ENCODE measurements at regions not wholly inside any gene's neighbourhood (a gene's known extent, or its start where the extent isn't known, plus 50 kb on each side); places are given as distances from the start of the nearest gene placed in this dataset.
"Not testable (repeated sequence)": the region's sequence is repeated elsewhere in the genome, so short reads cannot be mapped to it uniquely, and the experiment has no call there.

DNA sequence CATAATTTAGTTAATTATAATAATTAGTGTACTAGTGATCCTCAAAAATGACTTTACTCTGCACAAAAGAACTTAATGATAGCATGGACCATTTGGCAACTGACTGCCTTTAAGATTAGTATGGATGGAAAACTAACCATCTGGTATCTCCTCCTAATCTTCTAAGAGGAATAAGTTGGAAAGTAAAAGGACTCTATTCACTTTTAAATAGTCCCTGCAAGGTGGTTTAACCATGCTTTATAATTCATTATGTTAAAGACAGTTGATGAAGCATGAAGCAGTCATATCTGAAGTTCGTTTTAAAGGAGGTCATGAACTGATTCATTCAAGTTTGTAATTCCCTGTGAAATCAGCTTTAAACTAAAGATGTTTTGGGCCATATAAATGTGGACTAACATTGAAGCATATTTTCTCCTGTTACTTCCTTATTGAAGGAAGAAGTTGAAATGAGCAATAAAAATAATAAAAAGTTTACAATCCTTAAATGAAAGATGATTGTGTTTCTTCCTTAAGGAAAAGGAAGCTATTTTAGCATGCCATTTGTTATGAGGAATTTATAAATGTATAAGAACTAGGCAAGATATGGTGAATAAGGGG, 446.0 kb downstream of the XIRP2 start:
- DNase-seq: no peak

DNA sequence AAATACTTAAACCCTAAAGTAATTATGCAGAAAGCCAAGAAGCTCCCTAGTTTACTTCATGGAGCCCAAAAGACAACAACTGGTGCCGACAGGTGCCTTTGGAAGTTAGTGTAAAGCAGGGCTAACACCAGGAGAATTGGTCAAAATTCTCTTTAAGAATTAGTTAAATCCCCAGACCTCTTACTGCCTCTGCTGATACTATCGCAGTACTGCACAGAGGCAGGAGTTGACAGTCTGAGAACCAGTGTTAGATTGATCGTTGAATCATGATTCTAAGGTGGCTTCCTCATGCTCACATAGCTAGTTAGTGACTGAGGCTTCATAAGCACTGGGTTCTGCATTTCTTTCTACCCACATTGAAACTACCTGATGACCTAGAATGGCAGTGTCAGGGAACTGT, 445.0 kb downstream of the XIRP2 start:
- no peak for DNase-seq

DNA sequence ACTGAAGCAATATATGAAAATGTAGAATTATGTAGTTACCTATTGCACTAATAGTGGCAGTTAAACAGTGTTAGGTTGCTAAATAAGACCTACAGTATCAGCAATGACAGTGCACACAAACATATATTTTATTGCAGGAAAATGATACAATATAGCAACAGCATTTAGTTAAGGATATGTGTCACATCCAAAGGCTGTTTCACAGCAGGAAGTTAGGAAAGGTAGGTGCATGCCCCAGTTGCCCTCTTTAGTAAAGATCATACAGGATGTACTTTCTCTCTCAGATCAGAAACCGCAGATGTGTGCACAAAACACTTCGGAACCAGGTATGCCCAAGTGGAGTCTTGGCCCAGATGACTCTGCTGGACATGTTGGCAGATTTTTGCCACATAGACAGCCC, 444.1 kb downstream of the XIRP2 start:
- no peak for DNase-seq

DNA sequence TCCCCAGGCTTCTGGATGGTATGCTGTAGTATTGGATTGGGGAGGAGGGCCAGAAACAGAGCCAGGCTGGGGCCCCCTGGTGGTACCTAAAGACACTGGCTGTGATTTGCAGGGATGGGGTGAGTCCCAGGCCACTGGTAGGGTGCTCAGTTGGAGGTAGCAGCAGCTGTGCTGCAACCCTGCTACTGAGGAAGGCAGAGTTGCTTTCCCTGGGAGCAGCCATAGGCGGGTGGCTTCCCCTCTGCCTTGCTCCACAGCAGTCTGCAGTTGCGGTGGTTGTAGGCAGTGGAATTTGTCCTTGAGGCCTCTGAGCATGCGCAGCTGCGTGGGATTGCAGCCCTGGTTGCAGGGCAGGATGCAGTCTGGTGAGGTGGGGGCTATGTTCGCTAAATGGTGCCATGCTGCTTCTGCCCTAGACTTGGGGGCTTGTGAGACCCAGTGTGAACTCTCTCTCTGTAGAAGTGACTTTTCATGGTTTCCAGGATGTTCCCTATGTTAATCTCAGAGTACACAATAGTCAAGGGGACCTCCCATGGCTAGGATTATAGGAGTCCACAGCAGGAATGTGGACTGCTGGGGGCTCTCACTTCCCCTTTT, 443.5 kb downstream of the XIRP2 start:
- no peak for DNase-seq

DNA sequence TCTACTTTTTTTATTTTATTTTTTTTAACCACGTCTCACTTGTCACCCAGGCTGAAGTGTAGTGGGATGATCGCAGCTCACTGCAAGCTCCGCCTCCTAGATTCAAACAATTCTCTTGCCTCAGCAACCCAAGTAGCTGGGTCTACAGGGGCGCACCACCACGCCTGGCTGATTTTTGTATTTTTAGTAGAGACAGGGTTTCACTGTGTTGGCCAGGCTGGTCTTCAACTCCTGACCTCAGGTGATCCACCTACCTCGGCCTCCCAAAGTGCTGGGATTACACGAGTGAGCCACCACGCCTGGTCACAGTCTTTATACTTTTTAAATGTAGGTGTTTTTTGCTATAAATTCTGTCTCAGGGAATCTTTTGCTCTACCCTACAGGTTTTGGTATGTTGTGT, 440.5 kb downstream of the XIRP2 start:
- DNase-seq: not testable (repeated sequence)

DNA sequence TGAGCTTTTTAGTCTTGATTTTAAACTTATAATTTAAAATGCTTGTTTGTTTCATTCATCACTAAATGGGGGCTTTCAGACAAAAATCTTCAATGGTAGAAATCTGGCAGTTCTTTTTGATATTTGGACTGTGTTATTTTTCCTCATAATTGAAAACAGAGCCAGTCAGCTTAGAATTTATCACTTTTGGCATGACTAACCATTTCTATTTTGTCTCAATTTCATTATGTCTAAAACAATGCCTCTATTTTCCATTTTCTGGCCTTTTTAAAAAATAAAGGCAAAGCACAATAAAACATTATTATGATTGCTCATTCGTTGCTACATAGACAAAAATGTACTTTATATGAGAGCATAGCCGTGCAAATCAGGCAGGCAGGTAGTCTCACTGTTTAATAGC, 434.5 kb downstream of the XIRP2 start:
- DNase-seq: no peak

DNA sequence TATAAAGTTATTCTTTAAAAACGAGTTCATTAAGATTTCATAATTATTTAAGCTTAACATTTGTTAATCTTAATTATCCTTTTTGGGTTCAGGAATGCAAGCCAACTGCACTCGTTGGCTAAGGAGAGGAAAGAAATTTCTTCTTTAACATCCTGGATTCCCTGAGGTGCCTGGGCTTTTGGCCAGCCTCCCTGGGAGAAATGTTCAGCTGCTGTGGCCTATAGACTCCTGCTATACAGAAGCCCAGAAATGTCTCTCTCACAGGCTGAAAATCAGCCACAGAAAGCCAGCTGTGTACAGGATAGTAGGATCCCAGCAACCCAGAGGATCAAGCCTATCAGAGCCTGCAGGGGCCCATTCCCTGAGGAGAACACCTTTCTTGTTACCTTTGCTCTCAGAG, 430.3 kb downstream of the XIRP2 start:
- DNase-seq: no peak

DNA sequence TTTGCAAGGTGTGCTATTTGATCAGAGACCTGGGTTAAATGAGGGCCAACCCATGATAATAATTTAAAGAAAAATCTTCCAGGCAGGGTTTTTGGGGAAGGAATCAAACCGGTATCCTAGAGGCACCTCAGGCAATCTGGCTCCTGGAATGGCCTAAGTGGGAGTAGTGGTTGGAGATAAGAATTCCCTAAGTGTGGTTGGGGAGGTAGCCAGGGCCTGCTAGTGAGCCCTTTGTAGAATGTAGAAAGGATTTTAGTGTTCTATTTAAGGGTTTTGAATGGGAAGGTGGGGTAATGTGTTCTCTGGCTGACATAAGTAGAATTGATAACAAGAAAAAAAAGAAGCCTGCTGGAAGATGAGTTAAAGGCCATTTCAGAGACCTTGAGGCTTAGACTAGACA, 422.2 kb downstream of the XIRP2 start:
- no peak for DNase-seq
